GM21423 (cell line): ENCODE measurements at regions not wholly inside any gene's neighbourhood (a gene's known extent, or its start where the extent isn't known, plus 50 kb on each side); places are given as distances from the start of the nearest gene placed in this dataset.

Experiments used
- ATAC-seq: cut with Tn5 transposase; IDR thresholded peaks from one replicate; pipeline ENCODE4 v1.9.1; 2021; ENCODE audit warnings: mild to moderate bottlenecking, moderate library complexity; ENCODE audit not compliant: unreplicated experiment

GRCh38 chr5:123245689-123246088, 156.6 kb downstream of the PRDM6 start:
- no peak for ATAC-seq

GRCh38 chr5:123244458-123244857, 155.4 kb downstream of the PRDM6 start:
- no peak for ATAC-seq
